Activated CD8-positive, alpha-beta memory T cell treated with anti-CD3 and anti-CD28 coated beads for 48 hours (primary cell): ENCODE measurements at regions not wholly inside any gene's neighbourhood (a gene's known extent, or its start where the extent isn't known, plus 50 kb on each side); places are given as distances from the start of the nearest gene placed in this dataset.

Experiments used
- DNase-seq, 3 experiments: peaks; one replicate each; pipeline ENCODE4 v3.0.0-alpha.2; 2020; ENCODE audit warnings: low read depth in 2 of 3, low spot score in 2 of 3

DNA sequence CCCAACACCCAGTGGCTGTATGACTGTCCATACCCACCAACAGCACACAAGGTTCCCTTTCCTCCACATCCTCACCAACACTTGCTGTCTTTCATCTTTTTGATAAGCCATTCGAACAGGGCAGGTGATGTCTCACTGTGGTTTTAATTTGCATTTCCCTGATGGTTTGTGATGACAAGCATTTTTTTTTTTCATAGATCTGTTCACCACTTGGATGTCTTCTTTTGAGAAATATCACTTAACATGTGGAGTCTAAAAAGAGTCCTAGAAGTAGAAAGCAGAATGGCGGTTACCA, 198.1 kb upstream of the DIO3 start:
- DNase-seq, result no peak

DNA sequence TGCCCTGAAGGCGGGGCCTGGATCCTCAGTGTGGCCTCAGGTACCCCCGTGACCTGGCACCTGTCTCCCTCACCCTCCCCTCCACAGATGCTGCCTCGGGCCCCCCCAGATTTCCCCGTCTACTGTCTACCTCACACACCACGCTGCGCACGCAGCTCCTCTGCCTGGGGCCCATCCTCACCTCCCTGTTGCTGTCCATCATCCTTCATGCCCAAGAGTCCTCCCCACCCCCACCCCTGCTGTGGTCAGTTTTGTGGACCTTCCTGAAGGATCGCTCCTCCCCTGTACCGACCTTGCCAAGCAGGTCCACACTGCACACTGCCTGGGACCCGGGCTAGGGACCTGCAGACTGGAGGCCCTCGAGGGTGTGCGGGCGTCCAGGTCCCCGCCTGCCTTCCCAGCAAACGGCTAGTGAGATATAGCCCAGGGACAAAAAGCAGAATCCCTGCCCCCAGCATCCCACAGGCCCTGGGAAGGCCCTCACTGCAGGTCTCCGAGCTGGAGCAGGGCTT, 197.4 kb upstream of the DIO3 start:
- DNase-seq, result no peak

DNA sequence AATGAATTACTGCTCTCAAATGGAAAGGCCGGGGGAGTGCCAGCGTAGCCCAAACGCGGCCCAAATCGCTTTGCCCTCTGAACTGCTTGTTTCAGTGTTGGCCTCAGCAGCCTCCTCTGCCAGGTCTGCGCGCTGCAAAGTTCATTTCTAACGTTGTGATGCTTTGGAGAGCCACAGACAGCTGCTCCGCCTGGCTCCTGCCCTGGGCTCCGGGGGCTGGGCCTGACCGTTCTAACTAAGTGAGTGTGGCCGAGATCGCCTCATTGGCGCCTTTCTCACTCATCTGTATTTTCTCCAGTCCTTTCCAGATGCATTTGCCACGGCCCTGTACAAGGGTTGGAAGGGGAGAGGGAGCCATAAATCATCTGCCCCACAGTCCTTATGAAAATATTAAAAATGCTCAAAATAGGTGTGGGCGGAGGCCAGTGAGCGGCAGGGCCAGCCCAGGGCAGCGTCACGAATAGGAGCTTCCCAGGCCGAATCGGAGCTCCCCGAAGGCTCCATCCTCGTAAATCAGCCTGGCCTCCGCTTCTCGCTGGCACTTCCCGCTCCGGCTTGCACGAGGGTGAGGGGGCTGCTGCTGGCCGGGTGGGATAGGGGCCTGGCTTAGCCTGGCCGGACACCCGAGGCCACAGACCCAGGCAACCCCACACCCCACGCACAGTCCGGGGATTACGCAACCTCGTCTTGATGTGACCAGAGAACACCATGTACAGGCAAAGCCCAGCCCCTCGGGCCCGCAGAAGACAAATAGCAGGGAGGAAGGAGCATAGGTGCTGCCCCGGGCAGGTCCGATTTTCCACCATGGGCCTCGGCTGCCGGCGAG, 196.6 kb upstream of the DIO3 start:
- DNase-seq, result no peak

DNA sequence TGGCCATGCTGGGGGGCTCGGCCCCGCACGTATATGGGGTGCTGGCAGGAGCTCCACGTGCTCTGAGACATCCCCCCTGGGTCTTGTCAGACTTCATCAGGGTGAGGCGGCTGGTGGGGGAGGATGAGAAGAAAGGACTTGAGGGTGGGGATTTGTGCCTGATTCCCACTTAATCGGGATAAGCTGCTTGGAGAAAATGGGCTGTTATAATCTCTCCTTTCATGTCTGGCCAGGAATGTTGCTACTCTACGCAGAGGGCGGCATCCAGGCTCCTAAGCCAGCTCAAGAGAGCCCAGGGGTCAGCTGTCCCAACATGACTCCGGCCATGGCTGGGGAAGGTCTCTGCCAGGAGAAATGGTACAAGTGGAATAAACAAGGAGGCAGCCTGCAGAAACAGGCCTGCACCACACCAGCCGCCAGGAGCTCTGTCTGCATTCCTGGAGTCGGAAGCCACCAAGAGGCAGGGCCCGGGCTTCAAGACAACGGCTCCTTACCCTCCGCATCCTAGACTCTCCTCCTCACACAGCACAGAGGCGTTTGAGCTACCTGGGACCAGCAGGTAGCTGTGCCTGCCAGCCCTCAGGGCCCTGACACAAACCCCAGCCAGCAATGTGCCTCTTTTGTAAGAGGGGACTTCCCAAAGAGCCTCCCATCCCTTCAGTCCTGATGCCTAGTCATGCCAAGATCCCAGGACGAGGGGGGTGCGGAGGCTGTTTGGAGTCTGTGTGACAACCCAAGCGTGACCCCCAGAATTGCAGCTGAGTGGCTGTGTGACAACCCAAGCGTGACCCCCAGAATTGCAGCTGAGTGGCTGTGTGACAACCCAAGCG, 195.8 kb upstream of the DIO3 start:
- DNase-seq, result no peak

DNA sequence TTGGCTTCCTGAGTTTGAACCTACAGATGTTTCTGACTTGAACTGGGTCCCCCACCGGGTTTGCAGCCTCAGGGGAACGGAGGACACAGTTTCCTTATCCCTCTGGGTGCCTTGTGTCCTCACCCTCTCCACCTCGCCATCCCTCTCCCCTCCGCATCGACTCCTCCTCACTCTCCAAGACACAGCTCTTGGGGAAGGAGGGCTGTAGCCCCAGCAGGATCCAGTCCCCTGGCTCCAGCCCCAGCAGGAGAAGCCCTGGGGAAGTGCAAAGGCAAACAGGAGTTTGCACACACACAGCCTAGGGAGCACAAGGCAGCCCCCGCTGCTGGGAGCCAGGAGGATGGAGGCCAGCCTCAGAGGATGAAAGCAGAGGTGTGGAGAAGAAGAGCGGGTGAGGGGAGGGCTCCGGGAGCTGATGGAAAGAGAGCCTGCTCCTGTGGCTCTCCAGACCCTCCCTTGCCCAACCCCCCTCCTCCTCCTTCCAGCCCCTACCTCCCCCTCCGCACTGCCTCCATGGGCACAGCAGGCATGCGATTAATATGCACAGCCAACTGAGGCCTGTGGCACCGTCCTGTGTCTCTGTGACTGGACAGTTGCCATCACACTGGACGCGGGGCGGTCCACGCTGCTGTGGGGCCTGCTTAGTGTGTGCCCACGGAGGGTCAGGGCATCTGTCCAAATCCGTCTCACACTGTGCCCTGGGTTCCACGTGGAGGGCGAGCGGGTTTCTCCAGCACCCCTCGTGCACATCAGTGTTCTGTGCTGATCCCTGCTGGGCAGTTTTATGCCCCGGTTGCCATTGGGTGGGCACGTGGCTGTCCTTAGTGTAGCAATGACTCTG, 193.7 kb upstream of the DIO3 start:
- no peak for DNase-seq

DNA sequence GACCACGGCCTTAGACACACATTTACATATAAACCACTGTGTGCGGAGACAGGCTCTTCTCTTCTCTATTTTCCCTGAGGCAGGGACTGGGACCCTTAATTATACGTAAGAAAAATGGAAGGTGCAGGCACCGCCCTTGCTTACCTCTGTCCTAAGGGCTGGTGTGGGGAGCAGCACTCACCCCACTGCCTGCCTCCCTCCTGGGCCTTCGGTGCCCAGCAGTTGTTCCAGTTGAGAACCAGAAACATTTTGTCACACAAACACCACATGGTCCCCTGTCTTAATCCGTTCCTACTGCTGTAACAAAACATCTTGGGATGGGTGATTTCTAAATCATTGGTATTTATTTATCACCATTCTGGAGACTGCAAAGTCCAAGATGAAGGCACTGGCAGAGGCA, 192.7 kb upstream of the DIO3 start:
- no peak for DNase-seq

DNA sequence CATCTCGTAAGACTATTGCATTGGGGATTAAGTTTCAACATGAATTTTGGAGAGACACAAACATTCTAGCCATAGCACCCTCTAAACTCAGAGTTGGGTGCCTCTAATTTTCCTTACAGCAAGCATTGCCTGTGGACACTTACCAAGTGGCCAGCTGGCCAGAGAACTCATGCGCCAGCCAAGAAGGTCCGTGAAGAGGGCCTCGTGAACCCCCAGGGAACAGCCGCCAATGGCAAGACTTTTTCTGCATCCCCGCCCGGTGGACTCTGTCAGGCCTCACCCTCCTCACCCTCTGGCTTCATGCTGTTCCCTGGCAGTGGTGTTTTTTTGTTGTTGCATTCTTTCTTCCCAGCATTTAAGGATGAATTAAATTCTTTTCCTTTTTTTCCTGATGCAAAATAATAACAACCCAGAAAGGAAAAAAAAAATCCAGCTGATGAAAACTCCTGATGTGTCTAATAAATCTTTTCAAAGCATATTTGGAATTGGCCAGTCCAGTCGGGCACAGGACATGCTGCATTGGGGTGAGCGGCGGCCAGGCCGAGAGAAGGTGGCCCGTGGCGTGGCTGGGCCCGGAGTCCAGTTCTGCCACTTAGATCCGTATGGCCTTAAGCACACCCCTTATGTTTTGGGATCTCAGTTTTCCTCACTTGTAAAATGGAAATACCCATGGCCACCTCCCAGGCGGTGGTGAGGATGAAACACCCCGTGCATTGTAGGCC, 191.9 kb upstream of the DIO3 start:
- no peak for DNase-seq

DNA sequence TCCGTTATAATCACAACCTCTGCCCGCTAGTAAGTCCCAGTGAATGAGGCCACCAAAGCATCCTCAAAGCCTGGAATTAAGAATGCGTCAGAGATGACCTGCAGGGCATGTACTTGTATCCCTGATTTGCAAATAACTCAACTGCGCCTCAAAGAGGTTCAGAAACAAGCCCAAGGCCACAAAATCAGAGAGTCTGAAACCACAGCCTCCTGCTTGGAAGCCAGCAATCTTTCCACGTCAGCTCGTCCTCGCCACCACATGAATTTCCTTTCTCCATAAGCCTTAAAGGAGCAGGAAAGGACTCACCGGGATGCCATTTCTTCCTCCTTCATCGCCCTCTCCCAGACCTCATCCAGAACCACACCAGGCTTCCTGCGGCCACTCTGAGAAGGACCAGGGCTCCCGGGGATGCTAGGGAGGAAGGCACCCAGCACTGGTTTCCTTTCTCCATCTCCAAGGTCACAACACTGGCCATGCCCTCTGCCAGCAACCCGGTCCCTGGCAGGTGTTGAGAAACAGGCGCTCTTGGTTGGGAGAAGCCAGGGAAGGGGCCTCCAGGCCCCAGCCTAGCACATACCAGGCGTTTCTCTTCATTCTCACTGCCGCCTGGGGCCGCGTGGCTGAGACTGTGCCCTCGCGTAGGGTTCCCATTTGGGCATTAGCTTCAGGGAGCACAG, 191.2 kb upstream of the DIO3 start:
- DNase-seq, result no peak

DNA sequence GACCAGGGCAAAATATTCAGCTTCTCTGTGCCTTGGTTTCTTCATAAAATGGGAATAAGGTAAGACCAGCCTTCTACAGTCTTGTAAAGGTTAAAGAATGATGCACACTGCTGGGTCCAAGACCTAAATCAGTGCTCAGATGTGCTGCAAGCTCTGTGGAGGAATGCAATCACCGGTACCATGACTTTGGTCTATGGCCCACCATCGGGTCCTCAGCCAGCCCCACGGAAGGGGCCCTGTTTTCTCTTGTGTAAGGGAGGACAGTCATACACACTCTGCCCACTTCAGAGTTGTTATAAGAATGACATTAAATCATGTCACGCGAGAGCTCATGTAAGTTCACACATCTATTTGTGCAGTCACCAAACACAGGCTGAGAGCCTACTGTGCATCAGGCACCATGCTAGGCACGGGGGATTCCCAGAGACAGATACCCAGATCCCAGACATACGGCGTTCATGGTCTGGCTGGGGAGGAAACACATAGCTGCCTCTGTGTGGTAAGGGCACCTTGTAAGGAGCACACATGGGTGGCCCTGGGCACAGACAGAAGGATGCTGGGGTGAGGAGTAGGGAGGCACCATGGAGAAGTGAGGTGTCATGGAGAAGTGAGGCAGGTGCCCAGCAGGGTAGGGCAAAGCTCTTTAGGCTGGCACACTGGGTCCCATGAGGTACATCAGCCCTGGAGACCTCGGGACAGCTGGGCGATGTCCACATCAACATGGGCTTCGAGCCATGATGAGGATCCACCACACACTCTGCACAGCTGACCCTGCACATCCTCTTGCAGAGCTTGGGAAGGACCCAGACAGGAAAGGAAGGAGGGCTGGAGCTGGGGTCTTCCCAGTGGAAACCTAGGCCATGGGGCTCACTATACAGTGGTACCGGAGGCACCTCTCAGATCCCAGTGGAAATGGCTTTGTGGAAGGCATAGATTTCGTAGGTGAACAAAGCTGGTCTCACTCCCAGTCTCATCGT, 190.4 kb upstream of the DIO3 start:
- no peak for DNase-seq

DNA sequence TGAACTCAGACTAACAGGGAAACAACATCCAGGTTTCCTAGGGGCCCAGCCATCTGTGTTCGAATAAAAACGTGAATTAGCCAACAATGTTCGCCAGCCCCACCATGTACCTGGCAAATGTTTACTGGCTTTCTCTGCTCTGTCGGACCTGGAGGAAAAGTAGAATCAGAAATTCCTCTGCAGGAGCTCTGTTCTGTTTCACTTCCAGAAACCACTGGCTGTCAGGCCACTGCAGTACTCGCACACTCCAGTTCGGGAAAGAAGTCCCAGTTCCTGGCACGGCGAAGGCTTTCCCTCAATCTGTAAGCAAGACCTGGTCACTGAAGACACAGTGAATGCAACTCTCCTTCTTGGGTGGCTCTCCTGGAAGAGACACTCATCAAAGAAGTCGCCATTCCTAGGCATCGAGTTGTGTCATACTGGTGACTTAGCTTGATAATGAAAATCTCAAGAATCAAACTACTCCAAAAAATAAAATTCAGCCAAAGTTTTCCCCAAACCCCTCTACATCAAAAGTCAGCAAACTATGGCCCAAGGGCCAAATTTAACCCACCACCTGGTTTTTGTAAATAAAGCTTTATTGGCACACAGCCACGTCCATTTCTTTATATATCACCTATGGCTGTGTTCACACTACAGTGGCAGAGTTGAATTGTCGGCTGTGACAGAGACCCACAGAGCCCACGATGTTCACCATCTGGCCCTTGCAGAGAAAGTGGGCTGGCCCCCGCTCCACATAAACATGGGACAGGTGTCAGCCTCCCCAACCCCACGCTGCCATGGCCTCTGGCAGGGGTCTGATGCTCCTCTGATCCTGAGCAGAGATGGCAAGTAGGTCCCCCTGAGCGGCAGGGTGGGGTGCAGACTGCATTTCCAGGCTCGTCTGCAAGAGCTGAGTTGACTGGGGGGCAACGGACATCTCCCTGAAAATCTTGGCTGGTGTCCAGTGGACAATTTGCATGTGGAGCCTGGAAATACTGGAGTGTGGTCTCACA, 189.2 kb upstream of the DIO3 start:
- no peak for DNase-seq

DNA sequence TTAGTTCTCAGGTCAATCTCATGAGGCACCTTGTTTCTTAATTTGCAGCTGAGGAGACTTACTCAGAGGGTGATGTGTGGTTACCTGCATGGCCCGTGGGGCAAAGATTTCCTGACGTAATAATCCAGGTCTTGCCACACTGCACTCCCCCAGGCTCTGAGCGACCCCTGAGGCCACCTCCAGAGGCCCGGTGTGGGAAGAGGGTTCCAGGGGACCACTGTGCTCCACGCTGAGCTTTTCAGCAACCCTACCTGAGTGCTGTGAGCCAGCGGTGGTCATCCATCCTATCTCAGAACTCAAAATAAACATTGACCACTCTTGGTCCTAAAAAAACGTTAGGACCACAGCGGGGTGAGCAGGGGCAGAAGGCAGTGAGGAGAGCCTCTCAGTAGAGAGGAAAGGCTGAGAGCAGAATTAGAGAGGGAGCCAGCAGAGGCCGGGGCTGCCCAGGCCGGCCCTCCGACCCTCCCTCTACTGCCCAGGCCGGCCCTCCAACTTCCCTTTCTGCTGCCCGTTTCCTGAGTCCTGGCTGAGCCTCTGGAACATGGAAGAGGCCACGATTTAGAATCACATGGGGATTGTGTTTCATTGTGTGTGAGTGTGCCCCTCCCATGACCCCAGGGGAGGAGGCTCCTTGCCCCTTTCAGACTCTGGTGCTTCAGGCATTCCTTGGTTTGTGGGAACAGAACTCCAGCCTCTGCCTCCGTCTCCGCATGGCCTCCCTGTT, 188.2 kb upstream of the DIO3 start:
- no peak for DNase-seq

DNA sequence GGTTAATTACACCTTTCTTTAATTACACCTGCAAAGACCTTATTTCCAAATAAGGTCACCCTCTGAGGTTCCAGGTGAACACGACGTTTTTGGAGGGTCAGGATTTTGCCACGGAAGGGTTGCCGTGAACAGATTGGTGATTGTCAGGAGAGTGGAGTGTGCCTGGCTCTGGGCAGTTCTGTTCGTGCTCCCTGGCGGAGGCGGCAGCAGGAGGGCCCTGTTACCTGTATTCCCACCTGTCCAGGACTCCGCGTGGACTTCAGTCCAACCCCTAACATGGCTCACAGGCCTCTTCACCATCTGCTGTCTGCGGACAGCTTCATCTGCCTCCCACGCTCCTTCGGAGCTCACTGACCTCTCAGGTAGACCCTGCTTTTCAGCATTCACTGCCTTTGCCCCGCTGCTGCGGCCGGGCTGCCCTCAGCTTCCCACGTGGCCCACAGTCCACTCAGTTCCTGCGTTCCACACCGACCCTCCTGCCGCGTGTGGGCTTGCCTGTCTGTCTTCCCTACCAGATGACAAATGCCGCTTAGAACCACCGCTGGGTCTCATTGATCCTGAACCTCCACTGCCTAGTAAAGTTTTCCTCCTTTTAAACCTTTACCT, 187.5 kb upstream of the DIO3 start:
- DNase-seq, result no peak

DNA sequence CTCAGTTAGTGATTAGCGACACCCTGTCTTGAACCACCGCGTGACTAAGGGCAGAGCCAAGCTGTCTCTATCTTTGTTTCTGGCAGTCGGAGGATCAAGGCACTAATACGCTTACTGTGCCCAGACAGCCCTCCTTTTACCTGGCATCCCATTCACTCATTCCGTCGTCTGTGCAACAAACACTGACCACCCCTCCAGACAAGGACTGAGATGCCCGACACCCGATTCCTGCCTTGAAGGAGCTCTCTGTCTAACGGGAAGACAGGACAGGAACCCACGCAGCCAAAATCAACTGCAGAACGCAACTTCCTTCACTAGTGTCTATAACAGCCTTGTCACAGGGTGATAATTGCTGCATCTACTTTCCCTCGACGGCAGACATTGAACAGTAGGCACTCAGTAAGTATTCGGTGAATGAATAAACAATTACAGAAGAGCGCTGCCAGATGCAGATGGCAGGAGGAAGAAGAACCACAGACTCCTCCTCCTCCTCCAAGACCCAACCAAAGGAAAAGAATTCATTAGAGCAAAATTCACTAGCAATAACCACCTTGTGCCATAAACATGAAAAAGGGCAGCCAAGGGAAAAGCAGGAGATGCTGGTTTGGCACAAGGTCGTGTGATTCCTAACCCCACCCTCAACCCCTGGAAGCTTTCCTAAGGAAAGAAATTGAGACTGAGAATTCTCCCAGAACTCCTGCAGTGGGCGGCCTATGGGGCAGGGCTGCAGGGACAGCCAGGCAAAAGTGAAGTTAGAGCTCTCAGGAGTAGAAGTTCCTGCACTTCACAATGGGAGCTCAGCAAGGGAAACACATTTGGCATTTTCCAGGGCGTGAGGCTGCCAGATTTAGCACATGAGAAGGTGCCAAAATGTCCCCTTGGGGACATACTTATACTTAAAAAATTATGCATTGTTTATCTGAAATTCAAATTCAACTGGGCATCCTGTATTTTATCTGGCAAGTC, 186.6 kb upstream of the DIO3 start:
- DNase-seq, result no peak

DNA sequence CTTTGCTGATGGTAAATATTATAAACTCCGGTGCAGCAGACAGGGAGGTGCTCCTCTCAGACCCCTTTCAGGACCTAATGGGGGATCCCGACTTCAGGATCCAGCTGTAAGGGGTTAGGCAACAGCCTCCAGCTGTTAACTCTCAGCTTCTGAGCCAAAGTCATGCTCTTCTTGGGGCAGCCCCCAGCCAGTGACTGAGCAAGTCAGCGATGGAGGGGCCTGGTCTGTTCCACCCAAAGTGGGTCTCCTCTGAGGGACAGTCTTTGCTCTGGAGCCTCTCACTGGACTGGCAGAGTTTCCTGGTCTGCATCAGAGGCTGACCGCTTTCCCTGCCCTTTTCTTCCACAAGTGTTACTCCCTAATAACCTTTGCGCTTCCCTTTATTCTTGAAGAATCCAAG, 184.2 kb upstream of the DIO3 start:
- no peak for DNase-seq

DNA sequence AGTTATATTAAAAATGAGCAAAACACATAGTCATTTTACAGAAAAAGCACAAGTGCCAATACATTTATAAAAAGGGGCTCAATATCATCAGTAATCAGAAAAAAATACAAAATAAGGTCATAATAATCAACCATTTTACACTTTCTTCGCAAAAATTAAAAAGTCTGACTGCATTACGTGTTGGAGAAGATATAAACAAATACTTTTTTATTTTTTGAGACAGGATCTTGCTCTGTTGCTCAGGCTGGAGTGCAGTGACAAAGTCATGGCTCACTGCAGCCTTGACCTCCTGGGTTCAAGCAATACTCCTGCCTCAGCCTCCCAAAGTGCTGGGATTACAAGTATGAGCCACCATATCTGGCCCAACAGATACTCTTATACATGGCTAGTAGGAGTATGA, 181.5 kb upstream of the DIO3 start:
- DNase-seq, result no peak

DNA sequence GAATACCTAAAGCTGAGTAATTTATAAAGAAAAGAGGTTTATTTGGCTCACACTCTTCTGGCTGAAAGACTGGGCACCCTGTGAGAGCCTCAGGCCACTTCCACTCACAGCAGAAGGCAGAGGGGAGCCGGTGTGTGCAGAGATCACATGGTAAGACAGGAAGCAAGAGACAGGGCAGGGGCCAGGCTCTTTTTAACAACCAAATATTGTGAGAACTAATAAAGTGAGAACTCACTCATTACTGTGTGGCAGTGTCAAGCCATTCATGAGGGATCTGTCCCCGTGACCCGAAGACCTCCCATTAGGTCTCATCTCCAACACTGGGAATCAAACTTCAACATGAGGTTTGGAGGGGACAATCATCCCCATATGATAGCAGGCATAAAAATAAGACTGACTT, 180.8 kb upstream of the DIO3 start:
- no peak for DNase-seq
